Peyer's patch (tissue), 4 donors: ENCODE measurements at regions not wholly inside any gene's neighbourhood (a gene's known extent, or its start where the extent isn't known, plus 50 kb on each side); places are given as distances from the start of the nearest gene placed in this dataset.

Source experiments
- DNase-seq, 3 donors: peaks; one replicate each; pipeline ENCODE4 v3.0.0-alpha.2; 2017 to 2019
- H3K27ac ChIP-seq, 4 donors: fragments of 200-600 bp; sonication (generic); one replicate each; pipeline ENCODE4 v1.5.1; 2016 to 2019
- H3K27me3 ChIP-seq, 2 donors: fragments of 200-600 bp; sonication (generic); one replicate each; pipeline ENCODE4 v1.5.1; 2019
- H3K36me3 ChIP-seq, 3 donors: fragments of 200-600 bp; sonication (generic); one replicate each; pipeline ENCODE4 v1.5.1; 2016 to 2019
- H3K4me1 ChIP-seq, 4 donors: fragments of 200-600 bp; sonication (generic); one replicate each; pipeline ENCODE4 v1.5.1; 2016 to 2019
- H3K4me3 ChIP-seq, 4 donors: fragments of 200-600 bp; sonication (generic); 1 replicate in 3 of 4; 2 replicates in 1 of 4; pipeline ENCODE4 v1.5.1; 2016 to 2019; ENCODE audit warnings: mild to moderate bottlenecking in 1 of 4
- H3K9me3 ChIP-seq, 4 donors: fragments of 200-600 bp; sonication (generic); one replicate each; pipeline ENCODE4 v1.5.1; 2016 to 2019; ENCODE audit warnings: mild to moderate bottlenecking in 1 of 4
- CTCF ChIP-seq, 6 experiments: fragments of 450-650 bp in 4 of 6; fragments of 200-600 bp in 2 of 6; sonication (generic) in 1 of 6; IDR thresholded peaks; one replicate each; pipeline ENCODE4 v1.5.1; 2017 to 2019; ENCODE audit warnings: antibody characterized with exemption in 6 of 6, mild to moderate bottlenecking in 3 of 6, moderate library complexity in 1 of 6
- POLR2A ChIP-seq, 2 donors: fragments of 450-650 bp; IDR thresholded peaks; one replicate each; pipeline ENCODE4 v1.5.1; 2017; ENCODE audit warnings: antibody characterized with exemption in 2 of 2, mild to moderate bottlenecking in 2 of 2, moderate library complexity in 2 of 2

- Histone ChIP-seq H3K4me3 (no peak overlapping the region), H3K27me3 (no peaks in the 10 kb centered on the region), H3K36me3 (no peaks in the 10 kb centered on the region), H3K4me1 (no peaks in the 10 kb centered on the region), H3K27ac (no peak overlapping the region), H3K9me3 (no peaks in the 10 kb centered on the region)
- TF ChIP-seq POLR2A (IDR thresholded peaks at IDR 0.05) = no peak
- no peak for TF ChIP-seq CTCF (IDR thresholded peaks at IDR 0.05)
- no peak for DNase-seq
Measured at GRCh38 chr13:67506407-67506806, 276.3 kb upstream of the PCDH9 start.

- Histone ChIP-seq H3K4me1 (no peaks in the 10 kb centered on the region), H3K27me3 (no peaks in the 10 kb centered on the region), H3K9me3 (no peaks in the 10 kb centered on the region), H3K4me3 (no peak overlapping the region), H3K36me3 (no peaks in the 10 kb centered on the region), H3K27ac (no peak overlapping the region)
- no peak for DNase-seq
- TF ChIP-seq CTCF (IDR thresholded peaks at IDR 0.05) (no peak), POLR2A (IDR thresholded peaks at IDR 0.05) (no peak)
Measured at GRCh38 chr13:67505376-67505775, 275.2 kb upstream of the PCDH9 start.

GRCh38 chr13:67498948-67499347, 268.8 kb upstream of the PCDH9 start:
- Histone ChIP-seq H3K36me3 (no peaks in the 10 kb centered on the region), H3K4me1 (no peaks in the 10 kb centered on the region), H3K9me3 (no peaks in the 10 kb centered on the region), H3K27ac (no peak overlapping the region), H3K27me3 (no peaks in the 10 kb centered on the region), H3K4me3 (no peak overlapping the region)
- TF ChIP-seq POLR2A (IDR thresholded peaks at IDR 0.05) (no peak), CTCF (IDR thresholded peaks at IDR 0.05) (no peak)
- no peak for DNase-seq

- no peaks in the 10 kb centered on the region for H3K27me3 ChIP-seq
- H3K27ac ChIP-seq = no peak overlapping the region
- H3K36me3 ChIP-seq = no peaks in the 10 kb centered on the region
- H3K4me3 ChIP-seq = no peak overlapping the region
- H3K9me3 ChIP-seq = no peaks in the 10 kb centered on the region
- DNase-seq = no peak
- TF ChIP-seq CTCF (IDR thresholded peaks at IDR 0.05) = no peak
- no peak for TF ChIP-seq POLR2A (IDR thresholded peaks at IDR 0.05)
- H3K4me1 ChIP-seq = no peaks in the 10 kb centered on the region
Measured at GRCh38 chr13:67493835-67494234, 263.7 kb upstream of the PCDH9 start.

GRCh38 chr13:67489016-67489415, 258.9 kb upstream of the PCDH9 start:
- Histone ChIP-seq H3K27ac (no peak overlapping the region), H3K36me3 (no peaks in the 10 kb centered on the region), H3K4me3 (no peak overlapping the region), H3K27me3 (no peaks in the 10 kb centered on the region), H3K9me3 (no peaks in the 10 kb centered on the region), H3K4me1 (no peaks in the 10 kb centered on the region)
- TF ChIP-seq POLR2A (IDR thresholded peaks at IDR 0.05) (no peak), CTCF (IDR thresholded peaks at IDR 0.05) (no peak)
- DNase-seq = no peak

GRCh38 chr13:67481445-67481844, 251.3 kb upstream of the PCDH9 start:
- Histone ChIP-seq H3K4me3 (no peak overlapping the region), H3K9me3 (no peaks in the 10 kb centered on the region), H3K27ac (no peak overlapping the region), H3K27me3 (no peaks in the 10 kb centered on the region), H3K4me1 (no peaks in the 10 kb centered on the region), H3K36me3 (no peaks in the 10 kb centered on the region)
- TF ChIP-seq CTCF (IDR thresholded peaks at IDR 0.05) = no peak
- no peak for TF ChIP-seq POLR2A (IDR thresholded peaks at IDR 0.05)
- DNase-seq = no peak
